Head of caudate nucleus (tissue), 42 donors: ENCODE measurements at regions not wholly inside any gene's neighbourhood (a gene's known extent, or its start where the extent isn't known, plus 50 kb on each side); places are given as distances from the start of the nearest gene placed in this dataset.

Experiments used
- DNase-seq, 42 donors: peaks; one replicate each; pipeline versions ENCODE4 v3.0.0 to v3.0.0-alpha.2; 2020 to 2021; ENCODE audit warnings: mixed read lengths in 7 of 42
- intact Hi-C: fragments of 100-400 bp; cut with DNase I; formaldehyde crosslinking; loops from one replicate; pipeline ENCODE4 v1.15.0; 2022

- intact Hi-C loops, result no loop called here
- DNase-seq, result no peak
Observed at GRCh38 chr2:172228177-172228808, 125.6 kb upstream of the DLX2 start.

- intact Hi-C loops, result no loop called here
Observed at GRCh38 chr2:172229125-172229524, 126.4 kb upstream of the DLX2 start.

GRCh38 chr2:172230332-172230888 lies 127.7 kb upstream of the DLX2 start:
- intact Hi-C loops, result no loop called here
- no peak for DNase-seq

More at GRCh38 chr2:172229125-172229524, 126.4 kb upstream of the DLX2 start:
- no peak for DNase-seq

GRCh38 chr2:172230889-172231401 lies 128.2 kb upstream of the DLX2 start:
- intact Hi-C loops, result no loop called here
- DNase-seq, result peak in 1 of 42 donors; percentile 62

- intact Hi-C loops, result no loop called here
- no peak for DNase-seq
Observed at GRCh38 chr2:172231508-172231907, 128.8 kb upstream of the DLX2 start.

GRCh38 chr2:172232708-172233396 lies 130.2 kb upstream of the DLX2 start:
- intact Hi-C loops, result no loop called here
- no peak for DNase-seq

GRCh38 chr2:172233987-172234715 lies 131.5 kb upstream of the DLX2 start:
- intact Hi-C loops, result no loop called here
- peak in 14 of 42 donors; percentile 14 to 68 (median 36) for DNase-seq

GRCh38 chr2:172234716-172235691 lies 132.3 kb upstream of the DLX2 start:
- peak in 2 of 42 donors; percentile 14 to 21 for DNase-seq
- intact Hi-C loops, result no loop called here

GRCh38 chr2:172239944-172240590 lies 137.4 kb upstream of the DLX2 start:
- intact Hi-C loops, result no loop called here

GRCh38 chr2:172241222-172241621 lies 138.5 kb upstream of the DLX2 start:
- intact Hi-C loops, result no loop called here
- DNase-seq, result peak in 5 of 42 donors; percentile 26 to 54 (median 49)

More at GRCh38 chr2:172239944-172240590, 137.4 kb upstream of the DLX2 start:
- no peak for DNase-seq

GRCh38 chr2:172242471-172242870 lies 139.8 kb upstream of the DLX2 start:
- intact Hi-C loops, result no loop called here
- DNase-seq, result no peak

GRCh38 chr2:172242961-172243360 lies 140.3 kb upstream of the DLX2 start:
- intact Hi-C loops, result no loop called here

GRCh38 chr2:172244419-172245130 lies 141.9 kb upstream of the DLX2 start:
- intact Hi-C loops, result no loop called here
- DNase-seq, result no peak

More at GRCh38 chr2:172242961-172243360, 140.3 kb upstream of the DLX2 start:
- peak in 4 of 42 donors; percentile 22 to 41 (median 35) for DNase-seq

GRCh38 chr2:172246649-172247048 lies 143.9 kb upstream of the DLX2 start:
- no peak for DNase-seq
- intact Hi-C loops, result no loop called here

- intact Hi-C loops, result no loop called here
Observed at GRCh38 chr2:172247203-172247602, 144.5 kb upstream of the DLX2 start.

GRCh38 chr2:172248381-172248780 lies 145.7 kb upstream of the DLX2 start:
- intact Hi-C loops, result no loop called here
- no peak for DNase-seq

More at GRCh38 chr2:172247203-172247602, 144.5 kb upstream of the DLX2 start:
- DNase-seq, result no peak

GRCh38 chr2:172248785-172249187 lies 146.1 kb upstream of the DLX2 start:
- DNase-seq, result no peak
- intact Hi-C loops, result no loop called here
